Peyer's patch (tissue), 4 donors: ENCODE measurements at regions not wholly inside any gene's neighbourhood (a gene's known extent, or its start where the extent isn't known, plus 50 kb on each side); places are given as distances from the start of the nearest gene placed in this dataset.

Experiments
- POLR2A ChIP-seq, 2 donors: fragments of 450-650 bp; IDR thresholded peaks; one replicate each; pipeline ENCODE4 v1.5.1; 2017; ENCODE audit warnings: antibody characterized with exemption in 2 of 2, mild to moderate bottlenecking in 2 of 2, moderate library complexity in 2 of 2
- TF ChIP-seq, protein P1 (sequence below), 6 experiments: fragments of 450-650 bp in 4 of 6; fragments of 200-600 bp in 2 of 6; sonication (generic) in 1 of 6; IDR thresholded peaks; one replicate each; pipeline ENCODE4 v1.5.1; 2017 to 2019; ENCODE audit warnings: antibody characterized with exemption in 6 of 6, mild to moderate bottlenecking in 3 of 6, moderate library complexity in 1 of 6

DNA sequence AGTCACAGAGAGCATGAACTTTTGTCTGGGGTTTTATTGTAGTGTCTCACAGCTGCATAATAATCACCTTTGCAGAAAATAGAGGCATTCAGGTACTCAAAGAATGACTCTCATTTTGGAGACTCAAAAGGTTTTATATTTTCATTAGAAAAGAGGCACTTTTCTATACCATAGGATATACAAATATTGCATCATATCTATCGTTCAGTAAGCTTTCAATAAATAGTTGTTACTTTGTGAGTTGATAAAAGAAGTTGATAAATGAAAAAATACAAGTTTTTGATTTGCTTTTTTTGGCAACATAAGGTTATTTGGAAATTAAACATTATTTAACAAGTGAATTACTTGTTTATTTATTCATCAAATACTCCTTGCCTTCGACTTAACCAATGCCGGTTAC, 279.9 kb downstream of the ARL4A start:
- TF ChIP-seq POLR2A (IDR thresholded peaks at IDR 0.05) = no peak
- TF ChIP-seq, protein P1, sequence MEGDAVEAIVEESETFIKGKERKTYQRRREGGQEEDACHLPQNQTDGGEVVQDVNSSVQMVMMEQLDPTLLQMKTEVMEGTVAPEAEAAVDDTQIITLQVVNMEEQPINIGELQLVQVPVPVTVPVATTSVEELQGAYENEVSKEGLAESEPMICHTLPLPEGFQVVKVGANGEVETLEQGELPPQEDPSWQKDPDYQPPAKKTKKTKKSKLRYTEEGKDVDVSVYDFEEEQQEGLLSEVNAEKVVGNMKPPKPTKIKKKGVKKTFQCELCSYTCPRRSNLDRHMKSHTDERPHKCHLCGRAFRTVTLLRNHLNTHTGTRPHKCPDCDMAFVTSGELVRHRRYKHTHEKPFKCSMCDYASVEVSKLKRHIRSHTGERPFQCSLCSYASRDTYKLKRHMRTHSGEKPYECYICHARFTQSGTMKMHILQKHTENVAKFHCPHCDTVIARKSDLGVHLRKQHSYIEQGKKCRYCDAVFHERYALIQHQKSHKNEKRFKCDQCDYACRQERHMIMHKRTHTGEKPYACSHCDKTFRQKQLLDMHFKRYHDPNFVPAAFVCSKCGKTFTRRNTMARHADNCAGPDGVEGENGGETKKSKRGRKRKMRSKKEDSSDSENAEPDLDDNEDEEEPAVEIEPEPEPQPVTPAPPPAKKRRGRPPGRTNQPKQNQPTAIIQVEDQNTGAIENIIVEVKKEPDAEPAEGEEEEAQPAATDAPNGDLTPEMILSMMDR (IDR thresholded peaks at IDR 0.05) = no peak
